Transverse colon (tissue), 4 donors: ENCODE measurements at regions not wholly inside any gene's neighbourhood (a gene's known extent, or its start where the extent isn't known, plus 50 kb on each side); places are given as distances from the start of the nearest gene placed in this dataset.
"Not testable (repeated sequence)": the region's sequence is repeated elsewhere in the genome, so short reads cannot be mapped to it uniquely, and the experiment has no call there.

Experiments
- DNase-seq: peaks from one replicate; pipeline ENCODE4 v3.0.0-alpha.2; 2019
- H3K27ac ChIP-seq, 4 donors: fragments of 200-600 bp; sonication (generic); 2 replicates each; pipeline ENCODE4 v1.5.1; 2016 to 2018; ENCODE audit warnings: inconsistent platforms in 4 of 4
- H3K27me3 ChIP-seq: fragments of 200-600 bp; sonication (generic); 2 replicates; pipeline ENCODE4 v1.5.1; 2017; ENCODE audit warnings: inconsistent platforms
- H3K36me3 ChIP-seq, 4 donors: fragments of 200-600 bp; sonication (generic); 2 replicates each; pipeline ENCODE4 v1.5.1; 2017 to 2019; ENCODE audit warnings: inconsistent platforms in 4 of 4
- H3K4me1 ChIP-seq, 4 donors: fragments of 200-600 bp; sonication (generic); 2 replicates each; pipeline ENCODE4 v1.5.1; 2017 to 2020; ENCODE audit warnings: inconsistent platforms in 4 of 4
- H3K4me3 ChIP-seq, 4 donors: fragments of 200-600 bp; sonication (generic); 1 replicate in 1 of 4; 2 replicates in 3 of 4; pipeline versions ENCODE4 v1.5.1 to v1.6.1; 2017 to 2019; ENCODE audit warnings: inconsistent platforms in 4 of 4
- H3K9me3 ChIP-seq, 2 donors: fragments of 200-600 bp; sonication (generic); 2 replicates each; pipeline ENCODE4 v1.5.1; 2017 to 2019; ENCODE audit warnings: inconsistent platforms in 2 of 2
- CTCF ChIP-seq, 5 experiments: fragments of 200-600 bp in 3 of 5; fragments of 450-650 bp in 2 of 5; sonication (generic) in 3 of 5; IDR thresholded peaks; 1 replicate in 2 of 5; 2 replicates in 3 of 5; pipeline ENCODE4 v1.5.1; 2016 to 2017; ENCODE audit warnings: antibody characterized with exemption in 5 of 5, inconsistent platforms in 3 of 5, mild to moderate bottlenecking in 2 of 5, moderate library complexity in 1 of 5
- EP300 ChIP-seq: sonication (generic); formaldehyde crosslinking; IDR thresholded peaks from one replicate; pipeline ENCODE4 v1.6.1; 2017; ENCODE audit warnings: antibody characterized with exemption, low read depth
- POLR2A ChIP-seq: fragments of 450-650 bp; IDR thresholded peaks from one replicate; pipeline ENCODE4 v1.6.1; 2016; ENCODE audit warnings: antibody characterized with exemption, mild to moderate bottlenecking, moderate library complexity
- POLR2AphosphoS5 ChIP-seq, 3 donors: sonication (generic); formaldehyde crosslinking; IDR thresholded peaks; one replicate each; pipeline ENCODE4 v1.6.1; 2016; ENCODE audit warnings: antibody characterized with exemption in 3 of 3
- WGBS, 2 donors: methylation state at CpG; one replicate each; pipeline ENCODE4 v1.1.5; 2018; ENCODE audit warnings: low coverage in 1 of 2; 5-methylcytosine and 5-hydroxymethylcytosine counted together
- in situ Hi-C, 4 donors: fragments of 200-750 bp; cut with MboI; loops; one replicate each; pipeline versions ENCODE4 v1.15.0 to v1.15.1; 2017; ENCODE audit warnings: low sequenced_read_pairs in 3 of 4, low pct_ligation_motif_present in 1 of 4, low pct_unique_long_range_greater_than_20kb in 1 of 4
- intact Hi-C: fragments of 100-400 bp; cut with DNase I; formaldehyde crosslinking; loops from one replicate; pipeline ENCODE4 v1.15.1; 2023; ENCODE audit warnings: low total_unique reads

- no peaks in the 10 kb centered on the region for H3K27me3 ChIP-seq
- intact Hi-C loops = no loop called here
- H3K4me1 ChIP-seq = no peaks in the 10 kb centered on the region
- no peak overlapping the region for H3K27ac ChIP-seq
- no peak for DNase-seq
- no peaks in the 10 kb centered on the region for H3K36me3 ChIP-seq
- in situ Hi-C loops = no loop called here
- 63 to 83% methylated on average over 3 to 5 of the region's 5 CpGs for WGBS, 2 donors
- H3K4me3 ChIP-seq = no peak overlapping the region
- no peak for TF ChIP-seq POLR2AphosphoS5 (IDR thresholded peaks at IDR 0.05)
- peaks cover 0 to 5% of the 10 kb centered on the region in 2 donors for H3K9me3 ChIP-seq
These were observed 1184.1 kb downstream of the TYW1 start for GRCh38 chr7:68180761-68181160.

GRCh38 chr7:68183176-68183575 lies 1186.5 kb downstream of the TYW1 start:
- Histone ChIP-seq H3K4me1 (no peaks in the 10 kb centered on the region), H3K27ac (no peak overlapping the region), H3K27me3 (no peaks in the 10 kb centered on the region), H3K36me3 (no peaks in the 10 kb centered on the region), H3K4me3 (no peak overlapping the region), H3K9me3 (peaks cover 0 to 5% of the 10 kb centered on the region in 2 donors)
- in situ Hi-C loops = no loop called here
- intact Hi-C loops = no loop called here
- no peak for DNase-seq
- TF ChIP-seq CTCF (IDR thresholded peaks at IDR 0.05) = no peak
- no peak for TF ChIP-seq EP300
- no peak for TF ChIP-seq POLR2AphosphoS5 (IDR thresholded peaks at IDR 0.05)
- TF ChIP-seq POLR2A = no peak
- WGBS, 2 donors = 60 to 82% methylated on average over 1 to 6 of the region's 6 CpGs

GRCh38 chr7:68185631-68186456 lies 1189.2 kb downstream of the TYW1 start:
- 70 to 81% methylated on average over 8 to 16 of the region's 16 CpGs for WGBS, 2 donors
- H3K4me1 ChIP-seq = no peaks in the 10 kb centered on the region
- in situ Hi-C loops (no loop called here), intact Hi-C loops (no loop called here)
- no peak overlapping the region for H3K4me3 ChIP-seq
- no peak overlapping the region for H3K27ac ChIP-seq
- DNase-seq = no peak
- peaks cover 0 to 5% of the 10 kb centered on the region in 2 donors for H3K9me3 ChIP-seq
- TF ChIP-seq POLR2A = no peak
- no peak for TF ChIP-seq EP300
- no peak for TF ChIP-seq POLR2AphosphoS5 (IDR thresholded peaks at IDR 0.05)
- H3K27me3 ChIP-seq = no peaks in the 10 kb centered on the region
- H3K36me3 ChIP-seq = no peaks in the 10 kb centered on the region

GRCh38 chr7:68187532-68187931 lies 1190.9 kb downstream of the TYW1 start:
- TF ChIP-seq POLR2AphosphoS5 (IDR thresholded peaks at IDR 0.05) (no peak), CTCF (IDR thresholded peaks at IDR 0.05) (no peak), POLR2A (no peak), EP300 (no peak)
- no peak for DNase-seq
- Histone ChIP-seq H3K4me3 (no peak overlapping the region), H3K4me1 (no peaks in the 10 kb centered on the region), H3K36me3 (no peaks in the 10 kb centered on the region), H3K27ac (no peak overlapping the region), H3K27me3 (no peaks in the 10 kb centered on the region), H3K9me3 (peaks cover 0 to 5% of the 10 kb centered on the region in 2 donors)
- in situ Hi-C loops = no loop called here
- whole genome bisulfite sequencing, 2 donors = 76 to 100% methylated on average over 1 to 7 of the region's 7 CpGs
- intact Hi-C loops = no loop called here

GRCh38 chr7:68192941-68193340 lies 1196.3 kb downstream of the TYW1 start:
- no peaks in the 10 kb centered on the region for H3K27me3 ChIP-seq
- 84 to 92% methylated on average over 5 of the region's 5 CpGs for WGBS, 2 donors
- in situ Hi-C loops = no loop called here
- DNase-seq = no peak
- no peaks in the 10 kb centered on the region for H3K36me3 ChIP-seq
- no peak overlapping the region for H3K4me3 ChIP-seq
- intact Hi-C loops = no loop called here
- no peaks in the 10 kb centered on the region for H3K4me1 ChIP-seq
- TF ChIP-seq EP300 (no peak), POLR2A (no peak), POLR2AphosphoS5 (IDR thresholded peaks at IDR 0.05) (no peak), CTCF (IDR thresholded peaks at IDR 0.05) (no peak)
- no peaks in the 10 kb centered on the region for H3K9me3 ChIP-seq
- H3K27ac ChIP-seq = no peak overlapping the region

GRCh38 chr7:68195642-68196041 lies 1199.0 kb downstream of the TYW1 start:
- H3K36me3 ChIP-seq, H3K4me1 ChIP-seq, H3K4me3 ChIP-seq, intact Hi-C loops, H3K27ac ChIP-seq, DNase-seq, H3K27me3 ChIP-seq, in situ Hi-C loops, H3K9me3 ChIP-seq: not testable (repeated sequence)
- WGBS, 2 donors = 73 to 100% methylated on average over 1 to 2 of the region's 2 CpGs
